Osteoblast (primary cell): ENCODE measurements at regions not wholly inside any gene's neighbourhood (a gene's known extent, or its start where the extent isn't known, plus 50 kb on each side); places are given as distances from the start of the nearest gene placed in this dataset.

Source experiments
- DNase-seq: peaks from one replicate; pipeline ENCODE4 v3.0.0; 2011; ENCODE audit warnings: low spot score, mixed read lengths; ENCODE audit not compliant: insufficient read length; ENCODE audit errors: missing footprints
- H2AFZ ChIP-seq: 2 replicates; pipeline ENCODE4 v1.6.0; 2011; ENCODE audit warnings: mild to moderate bottlenecking, low read length
- H3K27ac ChIP-seq: 2 replicates; pipeline ENCODE4 v1.5.1; 2011; ENCODE audit warnings: mild to moderate bottlenecking, low read depth, low read length, moderate library complexity
- H3K27me3 ChIP-seq: 2 replicates; pipeline ENCODE4 v1.6.0; 2012; ENCODE audit warnings: mild to moderate bottlenecking, control low read depth, inconsistent platforms, low read length, moderate library complexity; ENCODE audit not compliant: insufficient read depth
- H3K36me3 ChIP-seq: 2 replicates; pipeline ENCODE4 v1.5.1; 2011; ENCODE audit warnings: mild to moderate bottlenecking, low read length, control low read depth, moderate library complexity; ENCODE audit not compliant: insufficient read depth
- H3K4me1 ChIP-seq: 2 replicates; pipeline ENCODE4 v1.5.1; 2011; ENCODE audit warnings: mild to moderate bottlenecking, low read length, control low read depth, moderate library complexity; ENCODE audit not compliant: insufficient read depth
- H3K4me2 ChIP-seq: 2 replicates; pipeline ENCODE4 v1.6.0; 2011; ENCODE audit warnings: mild to moderate bottlenecking, low read length; ENCODE audit not compliant: insufficient read depth
- H3K4me3 ChIP-seq: fragments of 200-600 bp; sonication (generic); 3 replicates; pipeline ENCODE4 v1.5.1; 2012; ENCODE audit warnings: mild to moderate bottlenecking, low read length, inconsistent platforms; ENCODE audit not compliant: insufficient read depth
- H3K79me2 ChIP-seq: 2 replicates; pipeline ENCODE4 v1.6.0; 2012; ENCODE audit warnings: mild to moderate bottlenecking, low read length, control low read depth, inconsistent platforms; ENCODE audit not compliant: insufficient read depth
- H3K9me3 ChIP-seq: 2 replicates; pipeline ENCODE4 v1.5.1; 2011; ENCODE audit warnings: low read depth, low read length, control low read depth
- H4K20me1 ChIP-seq: 2 replicates; pipeline ENCODE4 v1.6.0; 2012; ENCODE audit warnings: mild to moderate bottlenecking, low read length, control low read depth; ENCODE audit not compliant: insufficient read depth
- TF ChIP-seq, protein P1 (sequence below): IDR thresholded peaks from 2 replicates; pipeline ENCODE4 v1.5.1; 2011; ENCODE audit warnings: mild to moderate bottlenecking, low read depth, low read length, moderate library complexity; ENCODE audit errors: extremely low read depth

DNA sequence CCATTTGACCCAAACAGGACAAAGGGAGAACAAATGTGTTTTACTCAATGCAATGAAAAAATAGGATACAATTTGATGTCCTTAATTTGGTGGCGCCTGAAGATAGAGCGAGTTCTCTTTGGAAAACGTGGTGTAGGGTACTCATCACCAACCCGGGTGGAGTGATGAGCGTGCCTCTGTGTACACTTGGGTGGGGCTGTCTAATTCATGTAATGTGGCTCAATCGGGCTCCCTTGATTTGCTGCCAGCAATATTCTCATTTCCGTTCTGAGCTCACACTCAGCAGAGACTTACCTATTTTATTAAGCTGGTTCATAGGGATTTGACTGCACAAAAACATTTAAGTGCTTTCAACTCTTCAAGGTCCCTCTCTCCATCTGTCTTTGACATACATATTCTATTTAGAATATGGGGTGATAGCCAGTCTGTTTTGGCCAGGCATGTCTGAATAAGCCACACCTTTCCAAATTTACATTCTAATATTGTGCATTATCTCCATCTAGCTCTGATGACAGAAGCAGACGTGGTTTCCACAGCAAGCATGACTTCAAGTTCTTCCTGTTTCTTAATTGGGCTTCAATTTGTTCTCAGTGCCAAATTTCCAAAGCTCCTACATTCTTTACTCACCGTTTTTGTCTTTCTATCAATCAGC is 162.5 kb downstream of the IRX2 start:
- no peak overlapping the region for H2AFZ ChIP-seq
- no peaks in the 10 kb centered on the region for H3K27me3 ChIP-seq
- no peak overlapping the region for H3K4me2 ChIP-seq
- no peaks in the 10 kb centered on the region for H3K79me2 ChIP-seq
- H3K4me3 ChIP-seq: no peak overlapping the region
- H3K4me1 ChIP-seq: no peaks in the 10 kb centered on the region
- TF ChIP-seq, protein P1, sequence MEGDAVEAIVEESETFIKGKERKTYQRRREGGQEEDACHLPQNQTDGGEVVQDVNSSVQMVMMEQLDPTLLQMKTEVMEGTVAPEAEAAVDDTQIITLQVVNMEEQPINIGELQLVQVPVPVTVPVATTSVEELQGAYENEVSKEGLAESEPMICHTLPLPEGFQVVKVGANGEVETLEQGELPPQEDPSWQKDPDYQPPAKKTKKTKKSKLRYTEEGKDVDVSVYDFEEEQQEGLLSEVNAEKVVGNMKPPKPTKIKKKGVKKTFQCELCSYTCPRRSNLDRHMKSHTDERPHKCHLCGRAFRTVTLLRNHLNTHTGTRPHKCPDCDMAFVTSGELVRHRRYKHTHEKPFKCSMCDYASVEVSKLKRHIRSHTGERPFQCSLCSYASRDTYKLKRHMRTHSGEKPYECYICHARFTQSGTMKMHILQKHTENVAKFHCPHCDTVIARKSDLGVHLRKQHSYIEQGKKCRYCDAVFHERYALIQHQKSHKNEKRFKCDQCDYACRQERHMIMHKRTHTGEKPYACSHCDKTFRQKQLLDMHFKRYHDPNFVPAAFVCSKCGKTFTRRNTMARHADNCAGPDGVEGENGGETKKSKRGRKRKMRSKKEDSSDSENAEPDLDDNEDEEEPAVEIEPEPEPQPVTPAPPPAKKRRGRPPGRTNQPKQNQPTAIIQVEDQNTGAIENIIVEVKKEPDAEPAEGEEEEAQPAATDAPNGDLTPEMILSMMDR: no peak
- H3K36me3 ChIP-seq: no peaks in the 10 kb centered on the region
- DNase-seq: no peak
- no peaks in the 10 kb centered on the region for H4K20me1 ChIP-seq
- no peaks in the 10 kb centered on the region for H3K9me3 ChIP-seq
- no peak overlapping the region for H3K27ac ChIP-seq

DNA sequence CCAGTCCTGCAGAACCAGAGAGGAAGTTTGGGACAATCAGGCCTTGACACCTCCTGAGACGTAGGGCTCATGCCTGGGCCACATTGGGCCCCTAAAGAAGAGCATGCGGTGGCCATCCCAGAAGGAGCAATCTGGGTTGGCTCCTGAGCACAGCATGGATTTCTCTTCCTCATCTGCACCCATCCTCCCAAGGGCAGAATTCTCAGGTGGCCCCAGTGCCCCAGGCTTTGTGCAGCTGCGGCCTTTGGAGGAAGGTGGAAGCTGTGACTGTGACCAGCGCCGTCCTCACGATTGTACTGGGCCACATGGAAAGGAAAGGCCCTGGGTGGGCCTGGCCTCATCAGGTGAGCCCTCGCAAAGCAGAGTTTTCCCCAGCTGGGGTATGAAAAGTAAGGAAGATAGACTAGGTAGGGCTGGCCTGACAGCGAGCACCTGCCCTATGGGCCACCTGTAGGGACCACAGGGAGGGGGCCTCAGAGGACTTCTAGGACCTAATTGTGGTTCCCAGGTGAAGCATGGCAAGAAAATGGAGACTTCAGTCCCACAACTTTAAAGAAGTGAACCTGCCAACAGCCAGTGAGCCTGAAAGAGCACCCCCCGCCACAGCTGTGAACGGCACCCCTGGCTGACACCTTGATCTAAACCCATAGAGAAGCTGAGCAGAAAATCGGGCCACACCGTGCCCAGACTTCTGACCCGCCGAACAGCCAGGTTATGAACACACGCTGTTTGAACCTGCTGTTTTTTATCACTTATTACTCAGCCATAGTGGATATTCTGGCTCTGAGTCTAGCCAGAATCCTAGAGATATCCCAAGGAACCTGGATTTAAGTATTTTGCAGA is 164.1 kb downstream of the IRX2 start:
- Histone ChIP-seq H2AFZ (no peak overlapping the region), H3K79me2 (no peaks in the 10 kb centered on the region), H3K27ac (no peak overlapping the region), H3K4me1 (no peaks in the 10 kb centered on the region), H4K20me1 (no peaks in the 10 kb centered on the region), H3K4me2 (no peak overlapping the region), H3K27me3 (no peaks in the 10 kb centered on the region), H3K4me3 (no peak overlapping the region), H3K9me3 (no peaks in the 10 kb centered on the region), H3K36me3 (no peaks in the 10 kb centered on the region)
- no peak for DNase-seq
- TF ChIP-seq, protein P1: no peak

- Histone ChIP-seq H3K9me3 (peaks cover 2% of the 10 kb centered on the region), H3K36me3 (no peaks in the 10 kb centered on the region), H3K27ac (no peak overlapping the region), H3K27me3 (no peaks in the 10 kb centered on the region), H2AFZ (no peak overlapping the region), H4K20me1 (no peaks in the 10 kb centered on the region), H3K4me3 (no peak overlapping the region), H3K4me1 (no peaks in the 10 kb centered on the region), H3K79me2 (no peaks in the 10 kb centered on the region), H3K4me2 (no peak overlapping the region)
- TF ChIP-seq, protein P1: no peak
- DNase-seq: no peak
Observed at GRCh38 chr5:2586016-2586715, 165.3 kb downstream of the IRX2 start.
